Fibroblast of skin of scalp (primary cell): ENCODE measurements at regions not wholly inside any gene's neighbourhood (a gene's known extent, or its start where the extent isn't known, plus 50 kb on each side); places are given as distances from the start of the nearest gene placed in this dataset.

ENCODE experiments used
- DNase-seq: peaks from one replicate; pipeline ENCODE4 v3.0.0-alpha.2; 2013

DNA sequence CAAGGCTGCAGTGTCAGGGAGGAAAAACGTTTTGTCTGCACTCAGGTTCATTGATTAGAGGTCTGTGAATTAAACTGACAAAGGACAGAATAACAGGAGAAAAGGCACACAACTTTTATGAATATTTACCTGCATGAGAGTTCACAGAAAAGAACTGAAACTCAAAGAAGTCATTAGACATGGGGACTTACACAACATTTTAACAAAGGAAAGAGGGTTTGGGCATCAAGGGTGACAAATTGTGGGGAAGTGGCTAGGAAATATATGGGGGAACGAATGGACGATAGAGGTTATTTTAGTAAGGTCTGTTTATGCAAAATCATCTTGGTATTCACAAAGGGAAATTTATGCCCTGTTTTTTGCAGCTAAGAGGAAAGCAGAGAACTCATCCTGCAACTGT, 65.6 kb upstream of the C15orf39 start:
- no peak for DNase-seq

DNA sequence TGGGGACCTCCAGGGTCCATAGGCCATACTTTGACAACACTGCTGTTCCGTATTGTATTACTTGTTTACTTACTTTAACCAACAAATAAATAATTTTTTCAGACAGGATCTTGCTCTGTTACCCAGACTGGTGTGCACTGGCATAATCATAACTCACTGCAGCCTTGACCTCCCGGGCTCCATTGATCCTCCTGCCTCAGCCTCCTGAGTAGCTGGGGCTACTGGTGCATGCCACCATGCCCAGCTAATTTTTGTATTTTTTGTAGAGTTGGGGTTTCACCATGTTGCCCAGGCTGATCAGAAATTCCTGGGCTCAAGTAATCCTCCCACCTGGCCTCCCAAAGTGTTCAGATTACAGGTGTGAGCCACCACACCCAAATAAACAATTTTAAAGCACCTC, 64.9 kb upstream of the C15orf39 start:
- no peak for DNase-seq

DNA sequence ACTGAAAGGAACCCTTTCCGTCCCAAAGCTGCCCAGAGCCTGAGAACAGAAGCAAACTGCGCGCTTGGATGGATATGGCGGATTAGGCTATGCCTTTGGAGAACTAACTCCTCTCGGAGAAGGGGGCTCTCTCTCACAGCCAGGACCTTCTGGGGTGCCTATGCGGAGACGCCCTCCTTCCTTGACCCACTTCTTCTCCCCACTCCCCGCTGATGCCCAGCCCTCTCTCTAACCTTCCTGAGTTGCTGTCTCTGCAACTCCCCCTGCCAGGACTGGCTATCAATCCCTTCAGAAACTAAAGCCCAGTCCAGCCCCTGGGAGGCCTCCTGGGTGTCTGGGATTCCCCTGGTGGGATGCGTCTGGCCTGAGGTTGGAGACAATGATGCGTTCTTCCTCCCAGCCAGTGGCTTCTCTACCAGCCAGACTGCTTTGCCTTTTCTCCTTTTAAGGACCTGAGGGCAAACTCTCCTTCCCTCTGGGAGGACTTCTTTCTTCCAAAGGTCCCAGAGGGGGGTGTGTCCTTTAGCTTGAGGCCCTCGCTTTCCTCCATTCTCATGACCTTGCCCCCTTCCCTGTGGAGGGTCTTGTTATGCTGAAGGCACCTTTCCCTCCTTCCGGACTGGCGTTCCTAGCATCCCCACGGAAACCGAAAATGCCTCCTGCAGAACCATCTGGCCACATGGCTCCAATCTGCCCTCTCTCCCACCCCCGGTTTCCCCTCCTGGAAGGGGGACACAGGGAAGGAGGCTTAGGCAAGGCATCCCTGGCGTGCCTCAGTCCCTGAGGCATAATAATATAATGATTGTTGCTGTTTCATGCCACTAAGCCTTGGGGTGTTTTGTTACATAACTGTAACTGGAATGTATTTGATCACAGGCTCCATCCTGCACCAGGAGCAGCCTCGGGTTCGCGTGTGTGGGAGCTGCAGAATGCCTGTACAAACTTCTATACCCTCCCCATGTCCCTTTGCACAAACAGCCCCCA, 63.4 kb upstream of the C15orf39 start:
- peak; percentile 85 for DNase-seq

DNA sequence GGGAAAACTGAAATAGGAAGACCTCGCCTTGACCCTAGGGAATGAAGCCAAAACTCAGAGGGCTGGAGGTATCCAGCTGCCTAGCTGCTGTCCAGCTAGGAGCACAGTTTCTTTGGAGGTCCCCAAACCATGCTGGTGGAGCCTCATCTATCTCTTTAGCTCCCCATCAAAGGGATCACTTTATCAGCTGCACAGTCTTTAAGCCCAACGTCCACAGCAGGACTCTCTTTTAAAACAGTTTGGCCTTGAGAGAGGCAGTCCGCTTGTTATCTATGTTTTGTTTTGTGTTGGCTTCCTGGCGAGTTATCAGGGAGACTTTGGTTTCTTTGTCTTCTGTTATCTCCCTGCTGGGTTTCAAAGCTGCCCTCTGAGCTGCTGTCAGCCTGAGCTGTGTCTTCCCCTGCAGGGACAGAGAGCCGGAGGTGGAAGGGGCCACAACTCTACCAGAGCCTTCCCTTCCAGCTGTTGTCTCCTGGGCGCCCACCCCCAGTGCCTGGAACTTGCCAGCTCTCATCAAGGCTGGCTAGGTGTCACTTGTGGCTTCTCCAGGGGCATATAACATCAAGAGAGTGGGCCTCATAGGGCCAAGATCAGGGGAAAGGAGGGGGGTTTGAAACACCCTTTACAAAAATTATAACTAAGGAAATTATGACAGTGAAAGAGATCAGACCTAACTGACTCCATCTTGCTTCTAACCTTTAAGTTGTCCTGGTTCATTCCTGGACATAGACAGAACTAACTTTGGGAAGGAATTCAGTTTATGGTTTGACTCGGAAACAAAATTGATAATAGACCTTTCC, 61.4 kb upstream of the C15orf39 start:
- DNase-seq: no peak

DNA sequence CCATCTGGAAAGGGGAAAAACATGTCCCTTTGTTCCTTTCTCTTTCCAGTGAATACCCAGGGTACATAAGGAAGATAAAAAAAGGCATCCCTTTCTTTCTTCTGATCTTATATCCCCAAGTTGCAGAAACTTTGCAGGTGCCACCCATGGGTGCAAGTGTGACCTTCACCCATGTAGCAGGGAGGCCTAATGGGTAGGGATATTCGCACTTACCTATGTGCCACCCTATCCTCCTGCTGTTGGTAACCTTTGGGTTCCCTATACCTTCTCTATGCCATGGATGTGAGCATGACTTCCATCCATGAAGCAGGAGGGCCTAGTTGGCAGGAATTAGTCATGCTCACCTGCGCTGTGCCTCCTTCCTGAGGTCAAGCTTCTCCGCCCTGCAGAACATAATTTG, 59.2 kb upstream of the C15orf39 start:
- DNase-seq: no peak

DNA sequence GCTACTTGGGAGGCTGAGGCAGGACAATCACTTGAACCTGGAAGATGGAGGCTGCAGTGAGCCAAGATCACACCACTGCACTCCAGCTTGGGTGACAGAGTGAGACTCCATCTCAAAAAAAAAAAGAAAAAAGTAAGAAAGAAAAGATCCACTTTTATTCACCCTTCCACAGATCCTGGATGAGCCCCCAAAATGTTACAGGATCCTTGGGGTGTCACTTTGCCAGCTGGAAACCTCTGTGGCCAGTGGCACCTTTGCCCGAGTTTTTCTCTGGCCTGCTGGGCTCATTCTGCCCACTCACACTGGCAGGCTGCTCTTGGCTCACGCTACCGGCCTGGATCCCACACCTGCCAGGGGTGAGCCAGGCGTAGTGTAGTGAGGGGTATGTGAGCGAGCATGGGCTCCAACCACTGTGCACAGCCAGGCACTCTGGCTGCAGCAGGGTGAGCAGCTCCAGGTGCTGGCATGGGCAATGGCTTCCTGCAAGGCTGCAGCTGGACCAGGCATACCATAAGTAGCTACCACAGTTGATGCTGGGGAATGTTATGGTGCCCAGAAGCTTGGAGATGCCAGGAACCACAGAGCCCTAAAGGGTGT, 57.8 kb upstream of the C15orf39 start:
- DNase-seq: no peak

DNA sequence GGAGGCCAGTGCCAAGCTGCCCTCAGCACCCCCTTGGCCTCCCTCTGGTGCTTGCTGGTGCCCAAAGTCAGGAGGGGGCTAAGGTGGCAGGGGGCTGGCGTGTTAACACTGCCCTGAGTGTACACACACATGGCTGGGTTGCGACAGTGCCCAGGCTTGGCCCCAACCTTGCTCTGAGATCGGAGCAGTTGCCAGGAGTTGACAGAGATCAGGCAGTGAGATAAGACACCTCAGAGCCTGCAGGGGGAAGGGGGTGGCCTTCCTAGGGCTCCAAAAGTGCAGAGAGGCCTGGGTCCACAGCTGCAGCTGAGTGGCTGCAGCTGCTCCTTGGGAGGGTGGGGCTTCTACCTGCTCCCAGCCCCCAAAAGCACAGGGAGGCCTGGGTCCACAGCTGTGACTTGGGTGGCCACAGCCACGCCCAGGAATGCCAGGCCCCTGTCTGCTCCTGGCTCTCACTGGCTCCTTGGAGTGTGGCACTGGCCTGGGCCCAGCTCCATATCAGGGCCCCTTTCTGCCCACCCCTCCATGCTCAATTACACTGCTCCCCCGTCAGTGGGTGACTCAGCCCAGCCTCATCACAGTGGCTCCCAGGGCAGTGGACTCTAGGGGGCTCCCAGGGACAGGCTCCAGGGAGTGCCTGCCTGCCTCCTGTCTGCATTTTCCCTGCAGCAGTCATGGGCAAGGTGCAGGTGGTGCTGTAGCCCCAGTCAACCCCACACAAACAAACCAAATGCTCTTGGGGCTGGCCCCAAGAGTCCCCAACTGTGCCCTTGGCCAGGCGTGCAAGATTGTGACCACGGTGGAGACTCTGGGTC, 56.4 kb upstream of the C15orf39 start:
- no peak for DNase-seq

DNA sequence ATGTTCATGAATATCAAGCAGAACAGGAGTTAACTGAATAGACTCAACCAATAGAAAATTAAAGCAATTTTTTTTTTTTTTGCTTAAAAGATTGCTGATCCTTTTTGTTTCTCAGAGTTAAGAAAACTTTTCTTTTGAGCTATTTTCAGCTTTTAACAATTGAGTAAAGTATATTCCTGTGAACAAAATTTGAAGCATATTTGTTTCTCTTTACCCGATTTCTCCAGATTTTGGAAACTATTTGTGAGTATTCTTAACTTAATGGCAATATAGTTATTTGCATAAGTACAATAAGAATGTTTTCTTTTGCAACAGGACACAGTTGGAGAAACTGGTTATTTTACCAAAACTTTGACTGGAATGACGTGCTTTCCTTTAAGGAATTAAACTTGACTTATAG, 53.4 kb upstream of the C15orf39 start:
- no peak for DNase-seq

DNA sequence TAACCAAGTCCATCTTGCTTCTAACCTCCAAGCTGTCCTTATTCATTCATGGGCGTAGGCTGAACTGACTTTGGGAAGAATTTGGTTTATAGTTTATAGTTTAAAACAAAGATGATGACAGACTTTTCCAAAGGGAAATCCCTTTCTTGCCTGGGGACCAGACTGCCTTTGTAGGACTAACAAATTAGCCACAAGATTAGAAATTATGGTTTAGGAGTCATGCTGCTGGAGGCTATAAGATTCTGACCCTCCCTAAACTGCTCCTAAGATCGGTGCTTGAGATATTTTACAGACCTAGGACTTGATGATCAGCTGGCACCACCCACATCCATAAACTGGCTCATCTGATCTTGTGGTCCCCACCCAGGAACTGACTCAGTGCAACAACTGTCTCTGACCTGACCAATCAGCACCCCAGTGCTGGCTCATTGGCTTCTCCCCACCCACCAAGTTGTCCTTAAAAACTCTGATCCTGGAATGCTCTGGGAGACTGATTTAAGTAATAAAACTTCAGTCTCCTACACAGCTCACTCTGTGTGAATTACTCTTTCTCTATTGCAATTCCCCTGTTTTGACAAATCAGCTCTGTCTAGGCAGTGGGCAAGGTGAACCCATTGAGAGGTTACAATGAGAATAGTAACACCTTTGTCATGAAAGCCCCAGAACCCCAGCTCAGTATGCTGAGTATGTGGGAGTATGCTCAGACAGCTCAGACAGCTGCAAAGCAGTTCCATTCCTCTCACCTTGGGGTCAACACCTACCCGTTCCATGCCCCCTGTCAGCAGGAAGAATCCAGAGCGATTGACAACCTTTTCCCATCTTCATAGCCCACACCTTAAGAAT, 51.6 kb upstream of the C15orf39 start:
- peak; percentile 80 for DNase-seq

DNA sequence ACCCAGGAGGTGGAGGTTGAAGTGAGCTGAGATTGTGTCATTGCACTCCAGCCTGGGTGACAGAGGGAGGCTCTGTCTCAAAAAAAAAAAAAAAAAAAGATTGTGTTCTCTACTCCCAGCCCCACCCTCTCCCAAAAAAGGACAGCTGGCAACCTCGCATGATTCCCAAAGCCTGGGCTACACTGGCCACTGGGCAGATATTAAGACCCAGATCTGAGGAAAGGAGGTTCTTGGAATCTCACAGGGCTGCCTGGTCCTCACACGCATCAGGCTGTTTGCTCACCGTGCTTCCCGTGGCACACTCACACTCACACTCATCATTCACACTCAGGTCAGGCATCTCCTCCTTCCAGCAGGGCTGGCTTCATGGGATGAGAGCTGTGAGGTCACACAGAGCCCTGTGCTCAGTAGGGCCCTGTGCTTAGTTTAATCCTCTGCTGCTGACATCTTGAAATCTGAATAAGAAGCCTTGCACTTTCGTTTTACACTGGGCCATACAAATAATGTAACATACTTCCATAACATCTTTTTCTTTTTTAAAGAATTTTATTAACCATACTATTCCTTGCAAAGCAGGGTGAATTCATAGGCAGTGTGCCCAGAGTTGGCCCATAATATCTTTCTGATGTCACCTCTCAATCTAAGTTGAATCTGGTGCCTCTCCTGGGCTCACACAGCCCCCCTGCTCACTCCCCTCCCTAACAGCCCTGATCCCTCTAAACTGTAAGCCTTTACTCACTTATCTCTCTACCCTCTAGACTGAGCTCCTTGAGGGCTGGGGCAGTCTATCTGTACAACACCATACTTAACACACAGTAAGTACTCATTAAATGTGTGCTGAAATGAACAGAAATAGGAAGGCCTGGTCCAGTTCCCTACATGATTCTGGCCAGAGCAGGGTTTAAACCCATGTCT, 50.2 kb upstream of the C15orf39 start:
- DNase-seq: no peak
